HepG2 (cell line): ENCODE measurements at regions not wholly inside any gene's neighbourhood (a gene's known extent, or its start where the extent isn't known, plus 50 kb on each side); places are given as distances from the start of the nearest gene placed in this dataset.

Experiments used
- ATAC-seq: fragments of 200-7000 bp; cut with Tn5 transposase; 3 replicates; pipeline ENCODE4 v1.9.1; 2020; ENCODE audit warnings: mild to moderate bottlenecking, moderate library complexity
- BruUV-seq: library from RNA; stranded (reverse); fragments of 400-500 nt; replicated peaks from 2 replicates; lab custom pipeline; 2021; lab: Mats Ljungman, UMichigan
- CTCF ChIA-PET: fragments of 300-600 bp; formaldehyde crosslinking; extraction: SDS; loops from one replicate; lab custom pipeline; 2021; ENCODE audit warnings: low total read pairs, inconsistent platforms, low intra/inter-chr PET ratio; lab: Yijun Ruan, JAX
- POLR2A ChIA-PET: fragments of 350-600 bp; sonication (Branson Sonifier 250); formaldehyde crosslinking; loops from one replicate; lab custom pipeline; 2020; ENCODE audit warnings: antibody characterized with exemption, inconsistent platforms; lab: Yijun Ruan, JAX
- DNase-seq: peaks from one replicate; pipeline ENCODE4 v3.0.0-alpha.2; 2015; ENCODE audit warnings: low spot score
- FAIRE-seq: peaks from 3 replicates; lab custom pipeline; 2011; peaks lifted over from hg19 to GRCh38; lab: Jason Lieb, UNC
- H2AFZ ChIP-seq: one replicate; pipeline ENCODE4 v1.6.1; 2011; ENCODE audit warnings: low read length, inconsistent platforms
- H3K27ac ChIP-seq: fragments of 300-600 bp; 3 replicates; pipeline ENCODE4 v1.8.0; 2011; ENCODE audit warnings: mixed run types, mild to moderate bottlenecking, mixed read lengths, low read length, inconsistent platforms; ENCODE audit not compliant: insufficient read depth; ENCODE audit errors: extremely low read length
- H3K27me3 ChIP-seq, 2 experiments: fragments of 200-600 bp in 1 of 2; 2 replicates in 1 of 2; 3 replicates in 1 of 2; pipeline versions ENCODE4 v1.6.0 to v1.8.0; 2011; ENCODE audit warnings: low read length in 2 of 2, mild to moderate bottlenecking in 2 of 2, moderate library complexity in 2 of 2, inconsistent platforms in 1 of 2; ENCODE audit not compliant: insufficient read depth in 2 of 2, control insufficient read depth in 1 of 2
- H3K36me3 ChIP-seq, 2 experiments: fragments of 200-600 bp in 1 of 2; replicated peaks in 1 of 2; 2 replicates in 1 of 2; 3 replicates in 1 of 2; pipeline versions ENCODE4 v1.5.1 to v1.8.0; 2011; ENCODE audit warnings: low read length in 2 of 2, inconsistent platforms in 1 of 2; ENCODE audit not compliant: insufficient read depth in 2 of 2, control insufficient read depth in 1 of 2
- H3K4me1 ChIP-seq: 2 replicates; pipeline ENCODE4 v1.5.1; 2012; ENCODE audit warnings: low read length, inconsistent platforms; ENCODE audit not compliant: insufficient read depth
- H3K4me2 ChIP-seq: 2 replicates; pipeline ENCODE4 v1.6.0; 2011; ENCODE audit warnings: low read depth, low read length, inconsistent platforms
- H3K4me3 ChIP-seq, 3 experiments: fragments of 200-600 bp in 1 of 3; sonication (generic), shearing (Covaris generic) in 1 of 3; replicated peaks in 1 of 3; 2 replicates each; pipeline ENCODE4 v1.5.1; 2011 to 2016; ENCODE audit warnings: low read length in 3 of 3, inconsistent platforms in 2 of 3, low read depth in 2 of 3, mild to moderate bottlenecking in 2 of 3, control low read depth in 1 of 3, mixed read lengths in 1 of 3; ENCODE audit not compliant: insufficient read depth in 1 of 3
- H3K79me2 ChIP-seq: one replicate; pipeline ENCODE4 v1.6.1; 2011; ENCODE audit warnings: low read length, inconsistent platforms; ENCODE audit not compliant: insufficient read depth
- H3K9ac ChIP-seq: 2 replicates; pipeline ENCODE4 v1.6.0; 2011; ENCODE audit warnings: mild to moderate bottlenecking, low read depth, low read length, inconsistent platforms; ENCODE audit not compliant: insufficient read depth
- H3K9me3 ChIP-seq: 2 replicates; pipeline ENCODE4 v1.5.1; 2012; ENCODE audit warnings: mild to moderate bottlenecking, low read length
- H4K20me1 ChIP-seq: 2 replicates; pipeline ENCODE4 v1.6.0; 2011; ENCODE audit warnings: inconsistent platforms, mild to moderate bottlenecking, low read length, moderate library complexity; ENCODE audit not compliant: insufficient read depth
- CEBPG ChIP-seq: IDR thresholded peaks from 2 replicates; pipeline ENCODE4 v1.6.1; 2016
- CHCHD3 ChIP-seq: sonication (generic); formaldehyde crosslinking; IDR thresholded peaks from 2 replicates; pipeline ENCODE4 v1.8.0; 2022; ENCODE audit warnings: mild to moderate bottlenecking, missing genetic modification reagents, moderate library complexity
- GABPA ChIP-seq, 2 experiments: IDR thresholded peaks; 2 replicates each; pipeline ENCODE4 v1.6.1; 2011 to 2016; ENCODE audit warnings: low read depth in 2 of 2, low read length in 1 of 2, missing biosample characterization in 1 of 2, missing genetic modification characterization in 1 of 2
- MTA1 ChIP-seq: sonication (generic); formaldehyde crosslinking; IDR thresholded peaks from 2 replicates; pipeline ENCODE4 v1.4.0; 2020; ENCODE audit warnings: missing genetic modification reagents, mild to moderate bottlenecking, borderline replicate concordance
- NAIF1 ChIP-seq: sonication (generic); formaldehyde crosslinking; IDR thresholded peaks from 2 replicates; pipeline ENCODE4 v1.5.0; 2020; ENCODE audit warnings: mild to moderate bottlenecking, missing genetic modification reagents, borderline replicate concordance
- ONECUT2 ChIP-seq: sonication (generic); formaldehyde crosslinking; IDR thresholded peaks from 2 replicates; pipeline ENCODE4 v1.4.0; 2020; ENCODE audit warnings: missing genetic modification reagents
- PCBP1 ChIP-seq: fragments of 200-400 bp; formaldehyde crosslinking; IDR thresholded peaks from 2 replicates; pipeline ENCODE4 v1.6.1; 2017; ENCODE audit warnings: mild to moderate bottlenecking, low read depth, low read length, borderline replicate concordance
- PHF20 ChIP-seq: sonication (generic); formaldehyde crosslinking; IDR thresholded peaks from 2 replicates; pipeline ENCODE4 v1.5.0; 2020; ENCODE audit warnings: mild to moderate bottlenecking, missing genetic modification reagents
- RFX1 ChIP-seq: fragments of 450-650 bp; IDR thresholded peaks from 2 replicates; pipeline ENCODE4 v1.6.1; 2017
- TBX2 ChIP-seq: sonication (generic); formaldehyde crosslinking; IDR thresholded peaks from 2 replicates; pipeline ENCODE4 v1.5.0; 2020; ENCODE audit warnings: missing genetic modification reagents, mild to moderate bottlenecking, borderline replicate concordance
- TEAD3 ChIP-seq: optimal IDR thresholded peaks from 2 replicates; pipeline ENCODE3; 2016; ENCODE audit warnings: borderline replicate concordance
- ZBTB46 ChIP-seq: sonication (generic); formaldehyde crosslinking; IDR thresholded peaks from 2 replicates; pipeline ENCODE4 v1.4.0; 2020; ENCODE audit warnings: mild to moderate bottlenecking, missing genetic modification reagents, borderline replicate concordance
- ZNF232 ChIP-seq: sonication (generic); formaldehyde crosslinking; IDR thresholded peaks from 2 replicates; pipeline ENCODE4 v1.4.0; 2020; ENCODE audit warnings: missing genetic modification reagents, borderline replicate concordance
- ZNF484 ChIP-seq: sonication (generic); formaldehyde crosslinking; IDR thresholded peaks from 2 replicates; pipeline ENCODE4 v1.5.1; 2020; ENCODE audit warnings: mild to moderate bottlenecking, low read depth, missing genetic modification reagents, borderline replicate concordance
- WGBS: methylation state at CpG from one replicate; pipeline ENCODE4 v1.1.6; 2017; ENCODE audit warnings: low lambda C conversion rate; 5-methylcytosine and 5-hydroxymethylcytosine counted together
- in situ Hi-C: cut with HindIII; loops from 2 replicates; pipeline ENCODE4 v1.10.0; 2017; ENCODE audit warnings: low pct_unique_long_range_greater_than_20kb; ENCODE audit not compliant: extremely low pct_ligation_motif_present
- intact Hi-C: fragments of 100-400 bp; cut with micrococcal nuclease; formaldehyde crosslinking; loops from one replicate; pipeline ENCODE4 v1.10.0; 2022; ENCODE audit not compliant: unreplicated experiment
- TF ChIP-seq, protein P1 (sequence below): sonication (generic); formaldehyde crosslinking; IDR thresholded peaks from 2 replicates; pipeline ENCODE4 v1.4.0; 2020; ENCODE audit warnings: missing genetic modification reagents
- TF ChIP-seq, protein P2 (sequence below), 2 experiments: sonication (generic) in 1 of 2; formaldehyde crosslinking in 1 of 2; IDR thresholded peaks; 2 replicates each; pipeline versions ENCODE4 v1.4.0 to v1.6.1; 2018 to 2020; ENCODE audit warnings: missing genetic modification reagents in 2 of 2, borderline replicate concordance in 1 of 2, low read depth in 1 of 2, mild to moderate bottlenecking in 1 of 2, missing biosample characterization in 1 of 2

DNA sequence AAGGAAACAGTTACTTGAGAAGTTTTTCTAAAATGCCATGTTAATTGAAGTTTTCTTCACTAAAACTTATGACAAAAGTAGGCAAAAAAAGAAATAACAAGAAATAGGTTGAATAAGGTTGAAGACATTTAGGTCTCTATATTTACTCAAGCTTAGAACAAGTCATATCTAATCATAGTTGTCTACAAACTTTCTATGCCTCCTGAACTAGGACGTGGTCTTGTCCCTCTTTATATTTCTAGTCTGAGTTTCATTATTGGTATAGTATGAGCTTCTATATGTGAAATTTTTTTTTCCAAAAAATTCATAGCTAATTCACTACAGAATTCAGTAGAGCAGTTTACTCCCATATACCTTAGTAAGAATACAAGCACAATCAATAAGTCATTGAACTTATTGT, 836.4 kb downstream of the SLITRK6 start:
- in situ Hi-C loops (no loop called here), intact Hi-C loops (no loop called here)
- Histone ChIP-seq H3K4me2 (no peak overlapping the region), H3K79me2 (no peaks in the 10 kb centered on the region), H3K9ac (no peak overlapping the region), H2AFZ (no peak overlapping the region), H3K36me3 (no peaks in the 10 kb centered on the region), H4K20me1 (no peaks in the 10 kb centered on the region), H3K4me3 (no peak overlapping the region), H3K27me3 (no peaks in the 10 kb centered on the region), H3K4me1 (no peaks in the 10 kb centered on the region), H3K9me3 (no peaks in the 10 kb centered on the region), H3K27ac (no peak overlapping the region)
- DNase-seq: no peak
- no peak for ATAC-seq
- no peak for FAIRE-seq
- ChIA-PET CTCF (no interaction called here), POLR2A (no interaction called here)
- WGBS: 0% methylated on average over 1 of the region's 1 CpG
- no TSS peak for BruUV-seq
- no peak for TF ChIP-seq CEBPG
- TF ChIP-seq GABPA (IDR thresholded peaks at IDR 0.05; ENCODE audit: low read depth, low read length): no peak
- TF ChIP-seq GABPA (CRISPR knock-in tag; IDR thresholded peaks at IDR 0.05; ENCODE audit: low read depth): no peak
- no peak for TF ChIP-seq CHCHD3 (CRISPR knock-in tag)
- TF ChIP-seq ZBTB46 (CRISPR knock-in tag): no peak
- TF ChIP-seq PHF20 (CRISPR knock-in tag): no peak
- no peak for TF ChIP-seq MTA1 (CRISPR knock-in tag)
- no peak for TF ChIP-seq ONECUT2
- TF ChIP-seq PCBP1: no peak
- no peak for TF ChIP-seq NAIF1 (CRISPR knock-in tag)
- no peak for TF ChIP-seq ZNF232 (CRISPR knock-in tag)
- TF ChIP-seq, protein P1, sequence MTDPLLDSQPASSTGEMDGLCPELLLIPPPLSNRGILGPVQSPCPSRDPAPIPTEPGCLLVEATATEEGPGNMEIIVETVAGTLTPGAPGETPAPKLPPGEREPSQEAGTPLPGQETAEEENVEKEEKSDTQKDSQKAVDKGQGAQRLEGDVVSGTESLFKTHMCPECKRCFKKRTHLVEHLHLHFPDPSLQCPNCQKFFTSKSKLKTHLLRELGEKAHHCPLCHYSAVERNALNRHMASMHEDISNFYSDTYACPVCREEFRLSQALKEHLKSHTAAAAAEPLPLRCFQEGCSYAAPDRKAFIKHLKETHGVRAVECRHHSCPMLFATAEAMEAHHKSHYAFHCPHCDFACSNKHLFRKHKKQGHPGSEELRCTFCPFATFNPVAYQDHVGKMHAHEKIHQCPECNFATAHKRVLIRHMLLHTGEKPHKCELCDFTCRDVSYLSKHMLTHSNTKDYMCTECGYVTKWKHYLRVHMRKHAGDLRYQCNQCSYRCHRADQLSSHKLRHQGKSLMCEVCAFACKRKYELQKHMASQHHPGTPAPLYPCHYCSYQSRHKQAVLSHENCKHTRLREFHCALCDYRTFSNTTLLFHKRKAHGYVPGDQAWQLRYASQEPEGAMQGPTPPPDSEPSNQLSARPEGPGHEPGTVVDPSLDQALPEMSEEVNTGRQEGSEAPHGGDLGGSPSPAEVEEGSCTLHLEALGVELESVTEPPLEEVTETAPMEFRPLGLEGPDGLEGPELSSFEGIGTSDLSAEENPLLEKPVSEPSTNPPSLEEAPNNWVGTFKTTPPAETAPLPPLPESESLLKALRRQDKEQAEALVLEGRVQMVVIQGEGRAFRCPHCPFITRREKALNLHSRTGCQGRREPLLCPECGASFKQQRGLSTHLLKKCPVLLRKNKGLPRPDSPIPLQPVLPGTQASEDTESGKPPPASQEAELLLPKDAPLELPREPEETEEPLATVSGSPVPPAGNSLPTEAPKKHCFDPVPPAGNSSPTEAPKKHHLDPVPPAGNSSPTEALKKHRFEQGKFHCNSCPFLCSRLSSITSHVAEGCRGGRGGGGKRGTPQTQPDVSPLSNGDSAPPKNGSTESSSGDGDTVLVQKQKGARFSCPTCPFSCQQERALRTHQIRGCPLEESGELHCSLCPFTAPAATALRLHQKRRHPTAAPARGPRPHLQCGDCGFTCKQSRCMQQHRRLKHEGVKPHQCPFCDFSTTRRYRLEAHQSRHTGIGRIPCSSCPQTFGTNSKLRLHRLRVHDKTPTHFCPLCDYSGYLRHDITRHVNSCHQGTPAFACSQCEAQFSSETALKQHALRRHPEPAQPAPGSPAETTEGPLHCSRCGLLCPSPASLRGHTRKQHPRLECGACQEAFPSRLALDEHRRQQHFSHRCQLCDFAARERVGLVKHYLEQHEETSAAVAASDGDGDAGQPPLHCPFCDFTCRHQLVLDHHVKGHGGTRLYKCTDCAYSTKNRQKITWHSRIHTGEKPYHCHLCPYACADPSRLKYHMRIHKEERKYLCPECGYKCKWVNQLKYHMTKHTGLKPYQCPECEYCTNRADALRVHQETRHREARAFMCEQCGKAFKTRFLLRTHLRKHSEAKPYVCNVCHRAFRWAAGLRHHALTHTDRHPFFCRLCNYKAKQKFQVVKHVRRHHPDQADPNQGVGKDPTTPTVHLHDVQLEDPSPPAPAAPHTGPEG (CRISPR knock-in tag): no peak
- no peak for TF ChIP-seq ZNF484 (CRISPR knock-in tag)
- TF ChIP-seq, protein P2, sequence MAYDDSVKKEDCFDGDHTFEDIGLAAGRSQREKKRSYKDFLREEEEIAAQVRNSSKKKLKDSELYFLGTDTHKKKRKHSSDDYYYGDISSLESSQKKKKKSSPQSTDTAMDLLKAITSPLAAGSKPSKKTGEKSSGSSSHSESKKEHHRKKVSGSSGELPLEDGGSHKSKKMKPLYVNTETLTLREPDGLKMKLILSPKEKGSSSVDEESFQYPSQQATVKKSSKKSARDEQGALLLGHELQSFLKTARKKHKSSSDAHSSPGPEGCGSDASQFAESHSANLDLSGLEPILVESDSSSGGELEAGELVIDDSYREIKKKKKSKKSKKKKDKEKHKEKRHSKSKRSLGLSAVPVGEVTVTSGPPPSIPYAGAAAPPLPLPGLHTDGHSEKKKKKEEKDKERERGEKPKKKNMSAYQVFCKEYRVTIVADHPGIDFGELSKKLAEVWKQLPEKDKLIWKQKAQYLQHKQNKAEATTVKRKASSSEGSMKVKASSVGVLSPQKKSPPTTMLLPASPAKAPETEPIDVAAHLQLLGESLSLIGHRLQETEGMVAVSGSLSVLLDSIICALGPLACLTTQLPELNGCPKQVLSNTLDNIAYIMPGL (CRISPR knock-in tag; IDR thresholded peaks at IDR 0.05; ENCODE audit: borderline replicate concordance in 1 of 2, low read depth in 1 of 2): no peak
- TF ChIP-seq TEAD3 (CRISPR knock-in tag): no peak
- TF ChIP-seq TBX2 (CRISPR knock-in tag): no peak
- TF ChIP-seq RFX1: no peak
